ENCODE measurements at regions not wholly inside any gene's neighbourhood (a gene's known extent, or its start where the extent isn't known, plus 50 kb on each side); places are given as distances from the start of the nearest gene placed in this dataset.

DNA sequence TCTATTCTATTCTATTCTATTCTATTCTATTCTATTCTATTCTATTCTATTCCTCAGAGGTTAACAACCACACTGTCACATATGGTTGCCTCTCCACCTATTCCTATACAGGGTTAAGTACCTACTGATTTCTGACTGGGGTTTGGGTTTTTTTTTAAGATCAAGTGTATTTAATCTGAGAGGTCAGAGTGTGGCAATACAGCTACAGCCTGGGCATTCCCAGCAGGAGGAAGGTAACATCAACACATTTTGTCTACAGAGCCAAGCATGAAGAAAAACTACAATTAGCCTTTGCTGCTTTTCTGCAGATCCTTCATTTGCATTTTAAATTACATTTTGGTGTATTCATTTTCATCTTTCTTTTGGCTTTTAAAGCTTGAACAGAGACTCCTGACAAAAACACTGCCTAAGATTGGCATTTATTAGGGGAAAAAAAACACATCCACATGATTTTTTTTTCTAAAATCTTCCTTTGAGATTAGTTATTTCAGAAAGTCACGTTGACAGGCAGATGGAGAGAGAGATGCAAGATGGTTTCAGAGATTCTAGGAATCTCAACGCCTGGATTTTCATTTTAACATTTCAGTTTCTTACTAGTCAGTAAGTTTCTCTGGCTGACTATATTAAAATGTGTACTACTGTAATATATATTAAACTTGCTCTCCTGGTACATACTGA lies 255.9 kb upstream of the TET2 start:
- ChIA-PET POLR2A (ENCODE audit: partially characterized antibody) (no interaction called here), CTCF (ENCODE audit: partially characterized antibody) (no interaction called here)
- Histone ChIP-seq H3K4me1 (replicated peaks in 1 of 4; ENCODE audit: control insufficient read depth in 3 of 4, insufficient read depth in 4 of 4, low read length in 3 of 4) (no peaks in the 10 kb centered on the region), H3K23ac (ENCODE audit: insufficient read length) (no peak overlapping the region), H3K79me2 (ENCODE audit: control insufficient read depth in 1 of 2, insufficient read depth in 2 of 2, low read length in 2 of 2) (no peaks in the 10 kb centered on the region), H2BK120ac (replicated peaks; ENCODE audit: low read depth, low read length) (no peak overlapping the region), H3K27ac (ENCODE audit: low read depth, low read length) (no peak overlapping the region), H3K56ac (replicated peaks; ENCODE audit: insufficient read length, low read depth, low read length) (no peak overlapping the region), H4K91ac (replicated peaks; ENCODE audit: insufficient read length, low read length) (no peak overlapping the region), H2AFZ (ENCODE audit: low read length) (no peak overlapping the region), H3K9me3 (ENCODE audit: insufficient read depth in 2 of 2, low read depth in 1 of 2, low read length in 1 of 2) (0 out of 4 replicates have a peak, but pooled peaks cover 0 to 2% of the 10 kb centered on the region in 2 experiments), H2BK12ac (ENCODE audit: low read depth, low read length) (no peak overlapping the region), H4K20me1 (replicated peaks in 1 of 2; ENCODE audit: control insufficient read depth in 1 of 2, insufficient read depth in 2 of 2, low read length in 2 of 2) (no peaks in the 10 kb centered on the region), H2BK20ac (ENCODE audit: low read length) (no peak overlapping the region), H3K27me3 (replicated peaks in 1 of 4; ENCODE audit: control insufficient read depth in 3 of 4, extremely low read depth in 1 of 4, insufficient read depth in 3 of 4, low read length in 3 of 4) (no peaks in the 10 kb centered on the region), H2BK15ac (ENCODE audit: low read length) (no peak overlapping the region), H3K4ac (replicated peaks; ENCODE audit: insufficient read length, low read depth, low read length) (no peak overlapping the region), H3K36me3 (ENCODE audit: control insufficient read depth in 2 of 4, insufficient read depth in 4 of 4, low read length in 3 of 4) (no peaks in the 10 kb centered on the region), H3K79me1 (ENCODE audit: low read depth, low read length) (no peaks in the 10 kb centered on the region), H3K4me2 (ENCODE audit: insufficient read depth in 1 of 2, low read depth in 2 of 2, low read length in 2 of 2) (no peak overlapping the region), H3K18ac (ENCODE audit: extremely low read depth, low read length) (no peak overlapping the region), H3K14ac (ENCODE audit: insufficient read length) (no peak overlapping the region), H2AK5ac (ENCODE audit: low read depth, low read length) (no peak overlapping the region), H3K4me3 (ENCODE audit: extremely low read depth in 1 of 4, insufficient read depth in 2 of 4, low read depth in 3 of 4, low read length in 4 of 4) (no peak overlapping the region), H3K23me2 (ENCODE audit: low read depth, low read length) (no peaks in the 10 kb centered on the region), H2BK5ac (ENCODE audit: low read depth, low read length) (no peak overlapping the region), H4K8ac (ENCODE audit: extremely low read depth, insufficient read depth, low read length) (no peak overlapping the region), H4K5ac (ENCODE audit: insufficient read length, low read depth, low read length) (no peak overlapping the region), H3K9ac (replicated peaks in 1 of 4; ENCODE audit: extremely low read depth in 1 of 4, low read depth in 3 of 4, low read length in 3 of 4) (no peak overlapping the region)
- no peak for DNase-seq (ENCODE audit: low read depth in 1 of 2, low spot score in 2 of 2)
- FAIRE-seq: no peak
- no peak for TF ChIP-seq ZNF274 (IDR thresholded peaks at IDR 0.05; ENCODE audit: borderline replicate concordance, extremely low read depth, low read length)
- no peak for TF ChIP-seq KDM1A (IDR thresholded peaks at IDR 0.05; ENCODE audit: borderline replicate concordance, low read length)
- WGBS, 2 experiments (ENCODE audit: extremely low coverage in 1 of 2, insufficient coverage in 1 of 2, insufficient read length in 1 of 2, insufficient replicate concordance in 2 of 2, low coverage in 1 of 2, low lambda C conversion rate in 2 of 2, missing lambda C conversion rate in 1 of 2): 80% methylated on average over 2 of the region's 2 CpGs; no CpG with 5 or more reads in 1 of the 2 experiments

Measured in H1 (cell line).